WTC11 (cell line): ENCODE measurements at regions not wholly inside any gene's neighbourhood (a gene's known extent, or its start where the extent isn't known, plus 50 kb on each side); places are given as distances from the start of the nearest gene placed in this dataset.

Experiments used
- ATAC-seq: fragments of 200-7000 bp; cut with Tn5 transposase; 2 replicates; pipeline ENCODE4 v1.10.0; 2021; ENCODE audit warnings: mild to moderate bottlenecking, moderate library complexity
- CTCF ChIA-PET: fragments of 300-600 bp; sonication (Branson Sonifier 250); formaldehyde crosslinking; loops from one replicate; lab custom pipeline; 2021; ENCODE audit warnings: antibody characterized with exemption; lab: Charles Lee
- POLR2A ChIA-PET: fragments of 350-600 bp; sonication (Branson Sonifier 250); formaldehyde crosslinking; loops from one replicate; lab custom pipeline; 2021; ENCODE audit warnings: antibody characterized with exemption; lab: Charles Lee
- DNase-seq: peaks from one replicate; pipeline ENCODE4 v3.0.0; 2021; ENCODE audit warnings: low spot score
- H3K27ac Mint-ChIP-seq: 2 replicates; pipeline ENCODE4 v1.8.0; 2021; ENCODE audit warnings: mixed read lengths
- H3K27me3 Mint-ChIP-seq: 2 replicates; pipeline ENCODE4 v1.8.0; 2021; ENCODE audit warnings: low read depth, mild to moderate bottlenecking, moderate library complexity, mixed read lengths
- H3K36me3 Mint-ChIP-seq: 2 replicates; pipeline ENCODE4 v1.8.0; 2021; ENCODE audit warnings: mixed read lengths
- H3K4me1 Mint-ChIP-seq: 2 replicates; pipeline ENCODE4 v1.8.0; 2022; ENCODE audit warnings: mixed read lengths
- H3K4me3 Mint-ChIP-seq: 2 replicates; pipeline ENCODE4 v1.8.0; 2021; ENCODE audit warnings: mild to moderate bottlenecking, moderate library complexity, mixed read lengths
- H3K9me3 Mint-ChIP-seq: 2 replicates; pipeline ENCODE4 v1.8.0; 2021; ENCODE audit warnings: mixed read lengths
- ARID4B ChIP-seq: sonication (generic); formaldehyde crosslinking; IDR thresholded peaks from 2 replicates; pipeline ENCODE4 v1.8.0; 2023; ENCODE audit warnings: missing genetic modification reagents, mild to moderate bottlenecking, borderline replicate concordance
- ATF1 ChIP-seq: sonication (generic); formaldehyde crosslinking; IDR thresholded peaks from 2 replicates; pipeline ENCODE4 v1.8.1; 2023; ENCODE audit warnings: mild to moderate bottlenecking, moderate library complexity, missing genetic modification reagents
- CTCF ChIP-seq: fragments of 200-600 bp; IDR thresholded peaks from 2 replicates; pipeline ENCODE4 v1.8.0; 2022; ENCODE audit warnings: antibody characterized with exemption
- E2F5 ChIP-seq: sonication (generic); formaldehyde crosslinking; IDR thresholded peaks from 2 replicates; pipeline ENCODE4 v1.8.1; 2022; ENCODE audit warnings: mild to moderate bottlenecking, moderate library complexity, missing genetic modification reagents
- EMX1 ChIP-seq: fragments of 250-450 bp; sonication (Bioruptor Pico); IDR thresholded peaks from 2 replicates; pipeline ENCODE4 v1.8.0; 2021; ENCODE audit warnings: mild to moderate bottlenecking
- ERG ChIP-seq: fragments of 250-450 bp; sonication (Bioruptor Pico); IDR thresholded peaks from 2 replicates; pipeline ENCODE4 v1.8.0; 2021; ENCODE audit warnings: mild to moderate bottlenecking
- ESRRA ChIP-seq: sonication (generic); formaldehyde crosslinking; IDR thresholded peaks from 2 replicates; pipeline ENCODE4 v1.8.1; 2022; ENCODE audit warnings: mild to moderate bottlenecking, missing genetic modification reagents, borderline replicate concordance
- IRF2 ChIP-seq: sonication (generic); formaldehyde crosslinking; IDR thresholded peaks from 2 replicates; pipeline ENCODE4 v1.8.0; 2022; ENCODE audit warnings: low read depth, missing genetic modification reagents, borderline replicate concordance
- ZBTB43 ChIP-seq: sonication (generic); formaldehyde crosslinking; IDR thresholded peaks from 2 replicates; pipeline ENCODE4 v1.8.1; 2023; ENCODE audit warnings: mild to moderate bottlenecking, missing genetic modification reagents
- ZNF121 ChIP-seq: sonication (generic); formaldehyde crosslinking; IDR thresholded peaks from 2 replicates; pipeline ENCODE4 v1.8.0; 2023; ENCODE audit warnings: missing genetic modification reagents
- ZNF232 ChIP-seq: sonication (generic); formaldehyde crosslinking; IDR thresholded peaks from 2 replicates; pipeline ENCODE4 v1.8.0; 2022; ENCODE audit warnings: mild to moderate bottlenecking, missing genetic modification reagents
- ZNF425 ChIP-seq: fragments of 250-450 bp; sonication (Bioruptor Pico); conservative IDR thresholded peaks from 2 replicates; pipeline ENCODE4 v1.9.0; 2021; ENCODE audit warnings: mild to moderate bottlenecking
- ZNF512 ChIP-seq: sonication (generic); formaldehyde crosslinking; IDR thresholded peaks from 2 replicates; pipeline ENCODE4 v1.8.1; 2022; ENCODE audit warnings: missing genetic modification reagents, borderline replicate concordance
- ZNF532 ChIP-seq: fragments of 250-450 bp; sonication (Bioruptor Pico); IDR thresholded peaks from 2 replicates; pipeline ENCODE4 v1.9.0; 2021; ENCODE audit warnings: mild to moderate bottlenecking, borderline replicate concordance
- ZSCAN18 ChIP-seq: fragments of 250-450 bp; sonication (Bioruptor Pico); IDR thresholded peaks from 2 replicates; pipeline ENCODE4 v2.1.2; 2022; ENCODE audit warnings: mild to moderate bottlenecking, moderate library complexity

- no peak for TF ChIP-seq CTCF
- no peak for TF ChIP-seq ESRRA
- TF ChIP-seq E2F5 (CRISPR knock-in tag), result no peak
- TF ChIP-seq ZNF121 (CRISPR knock-in tag), result no peak
- TF ChIP-seq ATF1, result no peak
- no peak for TF ChIP-seq ERG
- no peak for TF ChIP-seq EMX1 (CRISPR knock-in tag)
- no peak for TF ChIP-seq IRF2 (CRISPR knock-in tag)
Measured at GRCh38 chr10:52703451-52703850, 69.1 kb downstream of the MBL2 start (continued).

GRCh38 chr10:52703898-52704297 is 68.7 kb downstream of the MBL2 start:
- ChIA-PET CTCF (interaction anchor here (0.8 kb wide), 1 partner anchor 700 kb away, joined by 3 read pairs; no protein-coding TSS in a partner anchor), POLR2A (no interaction called here)
- no peak; the same call in 1 of the 2 replicates for ATAC-seq
- DNase-seq, result no peak
- no peaks in the 10 kb centered on the region for H3K27me3 Mint-ChIP-seq
- no peaks in the 10 kb centered on the region for H3K36me3 Mint-ChIP-seq
- peaks cover 2% of the 10 kb centered on the region; the same call in 1 of the 2 replicates for H3K4me1 Mint-ChIP-seq
- H3K4me3 Mint-ChIP-seq, result no peak overlapping the region
- H3K27ac Mint-ChIP-seq, result no peak overlapping the region
- no peaks in the 10 kb centered on the region for H3K9me3 Mint-ChIP-seq
- TF ChIP-seq ZNF512 (CRISPR knock-in tag) (no peak), ZNF532 (CRISPR knock-in tag) (no peak), ZNF232 (CRISPR knock-in tag) (no peak), ARID4B (no peak), ZSCAN18 (CRISPR knock-in tag) (no peak), ZNF425 (CRISPR knock-in tag) (no peak), ATF1 (no peak), ZBTB43 (CRISPR knock-in tag) (no peak)
